CD4-positive, CD25-positive, alpha-beta regulatory T cell (primary cell): ENCODE measurements at regions not wholly inside any gene's neighbourhood (a gene's known extent, or its start where the extent isn't known, plus 50 kb on each side); places are given as distances from the start of the nearest gene placed in this dataset.

Source experiments
- ATAC-seq, 2 donors: fragments of 150-1000 bp; cut with Tn5 transposase; one replicate each; pipeline ENCODE4 v1.10.0; 2021; ENCODE audit warnings: low read depth in 2 of 2, moderate number of reproducible peaks in 2 of 2, moderate library complexity in 1 of 2
- DNase-seq, 3 donors: peaks; one replicate each; pipeline versions ENCODE4 v3.0.0 to v3.0.0-alpha.2; 2012 to 2022; ENCODE audit warnings: mixed read lengths in 1 of 3
- H3K27ac ChIP-seq: one replicate; pipeline ENCODE4 v1.7.0; 2013; ENCODE audit warnings: mild to moderate bottlenecking, low read length; ENCODE audit not compliant: insufficient read depth, poor library complexity, severe bottlenecking
- H3K27me3 ChIP-seq: one replicate; pipeline ENCODE4 v1.7.0; 2013; ENCODE audit warnings: low read length; ENCODE audit not compliant: control insufficient read depth, insufficient read depth
- H3K36me3 ChIP-seq: one replicate; pipeline ENCODE4 v1.7.0; 2013; ENCODE audit warnings: mild to moderate bottlenecking, low read length, moderate library complexity; ENCODE audit not compliant: control insufficient read depth, insufficient read depth
- H3K4me1 ChIP-seq: 2 replicates; pipeline ENCODE4 v1.7.0; 2013; ENCODE audit warnings: mild to moderate bottlenecking, low read length; ENCODE audit not compliant: insufficient read depth, control insufficient read depth, poor library complexity, severe bottlenecking
- H3K4me3 ChIP-seq: one replicate; pipeline ENCODE4 v1.7.0; 2013; ENCODE audit warnings: low read depth, mild to moderate bottlenecking, low read length, moderate library complexity
- H3K9me3 ChIP-seq, 2 experiments: 1 replicate in 1 of 2; 2 replicates in 1 of 2; pipeline ENCODE4 v1.7.0; 2013; ENCODE audit warnings: low read length in 2 of 2, mild to moderate bottlenecking in 1 of 2, moderate library complexity in 1 of 2; ENCODE audit not compliant: control insufficient read depth in 2 of 2
- H3K27ac Mint-ChIP-seq, 3 donors: one replicate each; pipeline ENCODE4 v1.8.0; 2020 to 2022; ENCODE audit warnings: mild to moderate bottlenecking in 3 of 3, mixed read lengths in 3 of 3, moderate library complexity in 2 of 3
- H3K27me3 Mint-ChIP-seq: one replicate; pipeline ENCODE4 v1.8.0; 2022; ENCODE audit warnings: mild to moderate bottlenecking, mixed read lengths
- H3K36me3 Mint-ChIP-seq: one replicate; pipeline ENCODE4 v1.8.0; 2020; ENCODE audit warnings: mixed read lengths
- H3K4me1 Mint-ChIP-seq, 4 donors: one replicate each; pipeline ENCODE4 v1.8.0; 2020 to 2022; ENCODE audit warnings: mixed read lengths in 4 of 4, mild to moderate bottlenecking in 1 of 4
- H3K4me3 Mint-ChIP-seq, 4 donors: one replicate each; pipeline ENCODE4 v1.8.0; 2020 to 2022; ENCODE audit warnings: mild to moderate bottlenecking in 4 of 4, mixed read lengths in 4 of 4, moderate library complexity in 3 of 4
- H3K9me3 Mint-ChIP-seq, 7 donors: one replicate each; pipeline ENCODE4 v1.8.0; 2020 to 2022; ENCODE audit warnings: mixed read lengths in 7 of 7, mild to moderate bottlenecking in 3 of 7, moderate library complexity in 2 of 7

DNA sequence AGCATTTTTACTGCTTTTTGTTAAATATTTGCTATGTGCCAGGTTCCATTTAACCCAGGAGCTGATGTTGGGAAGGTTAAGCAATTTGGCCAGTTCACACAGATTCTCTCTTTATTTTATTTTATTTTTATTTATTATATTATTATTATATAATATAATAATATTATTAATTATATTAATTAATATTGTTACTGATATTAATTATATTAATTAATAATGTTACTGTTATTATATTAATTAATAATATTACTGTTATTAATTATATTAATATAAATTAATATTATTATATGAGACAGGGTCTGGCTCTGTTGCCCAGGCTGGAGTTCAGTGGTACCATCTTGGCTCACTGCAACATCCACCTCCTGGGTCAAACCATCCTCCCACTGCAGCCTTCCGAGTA, 593.0 kb upstream of the SGCD start:
- Histone ChIP-seq H3K9me3 (no peaks in the 10 kb centered on the region), H3K27ac (no peak overlapping the region), H3K36me3 (no peaks in the 10 kb centered on the region), H3K27me3 (no peaks in the 10 kb centered on the region), H3K4me3 (no peak overlapping the region), H3K4me1 (no peaks in the 10 kb centered on the region)
- DNase-seq (no peak), ATAC-seq (no peak)
- H3K4me1 Mint-ChIP-seq, result no peaks in the 10 kb centered on the region
- peaks cover 19% of the 10 kb centered on the region for H3K27me3 Mint-ChIP-seq
- no peak overlapping the region for H3K4me3 Mint-ChIP-seq
- H3K36me3 Mint-ChIP-seq, result no peaks in the 10 kb centered on the region
- peaks cover 0 to 6% (median 0%) of the 10 kb centered on the region in 7 donors for H3K9me3 Mint-ChIP-seq
- no peak overlapping the region for H3K27ac Mint-ChIP-seq

DNA sequence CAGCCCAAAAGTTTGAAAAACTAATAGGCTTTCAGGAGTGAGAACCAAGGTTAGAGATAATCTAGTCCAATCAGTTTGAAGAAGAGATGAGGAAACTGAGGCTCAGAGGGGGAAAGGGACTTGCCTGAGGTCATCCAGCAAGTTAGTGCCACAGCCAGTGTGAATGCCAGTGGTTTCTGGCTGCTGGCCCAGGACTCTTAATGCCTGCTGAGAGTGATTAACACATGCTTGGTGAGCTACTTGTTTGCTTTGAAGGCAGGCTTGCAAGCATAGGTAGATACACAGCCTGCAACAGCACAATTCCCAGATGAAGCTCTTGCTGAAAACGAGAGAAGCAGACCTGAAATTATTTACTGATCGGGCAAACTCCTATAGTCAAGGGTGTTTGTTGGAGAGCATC, 591.6 kb upstream of the SGCD start:
- Histone ChIP-seq H3K4me3 (no peak overlapping the region), H3K4me1 (no peaks in the 10 kb centered on the region), H3K36me3 (no peaks in the 10 kb centered on the region), H3K27ac (no peak overlapping the region), H3K9me3 (no peaks in the 10 kb centered on the region), H3K27me3 (no peaks in the 10 kb centered on the region)
- Mint-ChIP-seq H3K4me3 (no peak overlapping the region), H3K27ac (no peak overlapping the region), H3K27me3 (peaks cover 6% of the 10 kb centered on the region), H3K4me1 (no peaks in the 10 kb centered on the region), H3K9me3 (peaks cover 0 to 6% (median 0%) of the 10 kb centered on the region in 7 donors), H3K36me3 (no peaks in the 10 kb centered on the region)
- ATAC-seq (no peak), DNase-seq (no peak)

DNA sequence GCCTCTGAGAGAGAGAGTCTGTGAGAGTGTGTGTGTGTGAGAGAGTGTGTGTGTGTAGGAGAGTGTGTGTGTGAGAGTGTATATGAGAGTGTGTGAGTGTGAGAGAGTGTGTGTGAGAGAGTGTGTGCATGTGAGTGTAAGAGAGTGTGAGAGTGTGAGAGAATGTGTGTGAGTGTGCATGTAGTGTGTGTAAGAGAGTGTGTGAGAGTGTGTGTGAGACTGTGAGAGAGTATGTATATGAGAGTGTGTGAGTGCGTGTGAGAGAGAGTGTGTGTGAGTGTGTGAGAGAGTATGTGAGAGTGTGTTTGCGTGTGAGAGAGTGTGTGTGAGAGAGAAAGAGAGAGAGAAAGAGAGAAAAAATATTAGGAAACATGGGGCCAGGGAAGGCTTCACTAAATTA, 588.3 kb upstream of the SGCD start:
- H3K27me3 ChIP-seq, result no peaks in the 10 kb centered on the region
- no peak overlapping the region for H3K27ac Mint-ChIP-seq
- H3K4me3 ChIP-seq, result no peak overlapping the region
- no peaks in the 10 kb centered on the region for H3K9me3 ChIP-seq
- no peaks in the 10 kb centered on the region for H3K4me1 ChIP-seq
- no peak overlapping the region for H3K4me3 Mint-ChIP-seq
- H3K9me3 Mint-ChIP-seq, result peaks cover 0 to 3% (median 0%) of the 10 kb centered on the region in 7 donors
- DNase-seq, result no peak
- ATAC-seq, result no peak
- H3K4me1 Mint-ChIP-seq, result no peaks in the 10 kb centered on the region
- no peaks in the 10 kb centered on the region for H3K27me3 Mint-ChIP-seq
- H3K36me3 ChIP-seq, result no peaks in the 10 kb centered on the region
- no peak overlapping the region for H3K27ac ChIP-seq
- H3K36me3 Mint-ChIP-seq, result no peaks in the 10 kb centered on the region

DNA sequence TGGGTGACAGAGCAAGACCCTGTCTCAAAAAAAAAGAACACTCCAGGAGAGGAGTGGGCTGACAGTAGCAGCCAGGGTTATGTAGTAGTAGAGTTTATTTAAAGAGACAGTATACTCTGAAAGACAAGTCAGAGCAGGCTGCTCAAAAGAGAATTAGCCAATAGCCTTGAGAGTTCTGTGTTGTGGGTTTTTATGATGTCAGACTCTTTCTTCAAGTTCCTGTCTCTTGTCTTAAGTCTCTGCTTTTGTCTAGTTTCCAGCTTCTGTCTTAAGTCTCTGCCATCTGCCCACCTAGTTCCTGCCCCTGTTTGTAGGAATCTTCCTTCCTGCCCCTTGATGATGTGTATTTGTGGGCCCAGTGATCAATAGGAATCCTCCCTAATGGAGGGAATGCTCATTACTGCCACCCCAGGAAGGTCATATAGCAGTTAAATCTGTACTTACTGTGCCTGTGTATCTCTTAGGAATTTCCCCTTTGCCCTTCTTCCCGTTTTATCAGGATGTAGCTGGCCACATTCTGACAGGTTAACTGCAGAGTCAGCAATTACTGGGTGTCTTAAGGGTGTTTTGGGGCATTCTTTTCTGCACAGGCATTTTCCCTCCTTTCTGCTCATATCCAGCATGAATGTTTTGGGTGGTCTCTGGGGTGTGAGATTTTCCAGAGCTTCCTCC, 580.5 kb upstream of the SGCD start:
- no peaks in the 10 kb centered on the region for H3K4me1 ChIP-seq
- no peaks in the 10 kb centered on the region for H3K27me3 ChIP-seq
- ATAC-seq, result no peak
- Mint-ChIP-seq H3K4me3 (no peak overlapping the region), H3K4me1 (no peaks in the 10 kb centered on the region), H3K36me3 (no peaks in the 10 kb centered on the region), H3K9me3 (no peaks in the 10 kb centered on the region), H3K27me3 (no peaks in the 10 kb centered on the region), H3K27ac (no peak overlapping the region)
- no peaks in the 10 kb centered on the region for H3K36me3 ChIP-seq
- no peak overlapping the region for H3K27ac ChIP-seq
- no peak for DNase-seq
- no peak overlapping the region for H3K4me3 ChIP-seq
- H3K9me3 ChIP-seq, result no peaks in the 10 kb centered on the region

DNA sequence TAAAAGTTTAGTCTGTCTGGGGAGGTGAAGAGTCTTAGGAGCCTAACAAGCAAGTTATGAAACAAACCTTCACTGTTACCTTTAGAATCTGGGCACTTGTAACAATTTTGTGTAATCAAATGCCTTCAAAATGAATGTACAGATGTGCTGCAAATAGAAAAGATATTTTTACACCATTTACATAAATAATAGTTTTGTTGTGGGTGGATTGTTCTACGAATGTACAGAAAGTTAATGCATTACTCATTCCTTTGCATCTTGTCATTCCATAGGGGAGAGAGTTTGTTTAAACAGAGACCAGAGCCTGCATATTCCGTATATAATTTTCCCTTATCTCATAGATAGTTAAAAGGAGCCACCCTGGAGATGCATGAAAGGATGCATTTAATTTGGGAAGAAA, 576.9 kb upstream of the SGCD start:
- Histone ChIP-seq H3K27me3 (no peaks in the 10 kb centered on the region), H3K9me3 (no peaks in the 10 kb centered on the region), H3K27ac (no peak overlapping the region), H3K36me3 (no peaks in the 10 kb centered on the region), H3K4me3 (no peak overlapping the region), H3K4me1 (no peaks in the 10 kb centered on the region)
- no peaks in the 10 kb centered on the region for H3K4me1 Mint-ChIP-seq
- no peak for DNase-seq
- no peak for ATAC-seq
- H3K4me3 Mint-ChIP-seq, result no peak overlapping the region
- H3K9me3 Mint-ChIP-seq, result peaks cover 0 to 5% (median 0%) of the 10 kb centered on the region in 7 donors
- no peak overlapping the region for H3K27ac Mint-ChIP-seq
- H3K27me3 Mint-ChIP-seq, result no peaks in the 10 kb centered on the region
- no peaks in the 10 kb centered on the region for H3K36me3 Mint-ChIP-seq

DNA sequence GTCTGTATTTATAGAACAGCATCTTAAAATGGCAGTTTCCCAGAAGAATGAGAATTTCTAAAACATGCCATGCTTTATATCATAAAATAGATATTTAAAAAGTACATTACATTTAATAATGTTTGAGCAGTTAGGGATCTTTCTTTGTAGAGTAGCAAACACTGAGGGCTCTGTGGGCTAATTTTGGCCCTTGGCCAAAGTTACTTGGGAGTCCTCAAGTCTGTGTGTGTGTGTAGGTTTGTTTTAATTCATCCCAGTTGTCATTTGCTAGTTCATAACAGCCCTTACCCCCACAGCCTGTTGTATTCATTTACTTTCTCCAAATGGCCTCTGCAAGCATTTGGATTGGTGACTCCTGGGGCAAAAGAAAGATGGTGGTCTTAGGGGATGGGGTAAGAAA, 576.4 kb upstream of the SGCD start:
- H3K9me3 Mint-ChIP-seq, result peaks cover 0 to 5% (median 0%) of the 10 kb centered on the region in 7 donors
- H3K27ac ChIP-seq, result no peak overlapping the region
- H3K36me3 ChIP-seq, result no peaks in the 10 kb centered on the region
- H3K4me3 ChIP-seq, result no peak overlapping the region
- H3K4me3 Mint-ChIP-seq, result no peak overlapping the region
- DNase-seq, result no peak
- no peaks in the 10 kb centered on the region for H3K4me1 Mint-ChIP-seq
- H3K4me1 ChIP-seq, result no peaks in the 10 kb centered on the region
- H3K27me3 ChIP-seq, result no peaks in the 10 kb centered on the region
- no peaks in the 10 kb centered on the region for H3K36me3 Mint-ChIP-seq
- no peaks in the 10 kb centered on the region for H3K9me3 ChIP-seq
- no peak for ATAC-seq
- no peak overlapping the region for H3K27ac Mint-ChIP-seq
- no peaks in the 10 kb centered on the region for H3K27me3 Mint-ChIP-seq

DNA sequence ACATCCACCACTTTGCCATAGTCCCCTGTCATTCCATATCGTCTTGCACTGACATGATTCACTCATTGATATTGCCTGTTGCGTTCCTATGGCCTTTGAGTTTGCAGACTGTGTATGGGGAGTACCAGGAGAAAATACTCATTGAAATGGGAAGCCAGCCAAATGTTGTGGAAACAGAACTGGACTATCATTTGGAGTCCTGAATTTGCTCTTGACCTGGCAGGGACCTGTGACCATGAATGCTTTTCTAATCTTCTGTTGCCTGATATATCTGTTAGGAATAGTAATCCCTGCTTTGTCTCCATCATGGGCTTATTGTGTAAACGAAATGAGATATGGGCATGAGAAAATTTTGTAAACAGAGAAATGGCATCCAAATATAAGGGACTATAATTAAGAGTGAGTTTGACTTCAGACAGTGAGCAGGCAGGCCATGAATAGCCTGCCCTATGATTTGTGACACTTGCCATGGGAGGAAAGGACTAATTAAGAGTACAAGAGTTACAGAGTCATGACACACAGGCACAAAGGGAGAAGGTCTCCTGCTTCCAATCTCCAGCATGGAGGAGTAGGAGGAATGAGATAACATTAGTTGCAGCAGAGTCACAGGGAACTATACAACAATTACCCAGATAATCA, 572.9 kb upstream of the SGCD start:
- Histone ChIP-seq H3K27ac (no peak overlapping the region), H3K27me3 (no peaks in the 10 kb centered on the region), H3K36me3 (no peaks in the 10 kb centered on the region), H3K4me1 (no peaks in the 10 kb centered on the region), H3K4me3 (no peak overlapping the region), H3K9me3 (no peaks in the 10 kb centered on the region)
- no peak for ATAC-seq
- H3K27me3 Mint-ChIP-seq, result no peaks in the 10 kb centered on the region
- no peak overlapping the region for H3K4me3 Mint-ChIP-seq
- no peak for DNase-seq
- H3K4me1 Mint-ChIP-seq, result no peaks in the 10 kb centered on the region
- no peak overlapping the region for H3K27ac Mint-ChIP-seq
- peaks cover 0 to 5% (median 0%) of the 10 kb centered on the region in 7 donors for H3K9me3 Mint-ChIP-seq
- no peaks in the 10 kb centered on the region for H3K36me3 Mint-ChIP-seq

DNA sequence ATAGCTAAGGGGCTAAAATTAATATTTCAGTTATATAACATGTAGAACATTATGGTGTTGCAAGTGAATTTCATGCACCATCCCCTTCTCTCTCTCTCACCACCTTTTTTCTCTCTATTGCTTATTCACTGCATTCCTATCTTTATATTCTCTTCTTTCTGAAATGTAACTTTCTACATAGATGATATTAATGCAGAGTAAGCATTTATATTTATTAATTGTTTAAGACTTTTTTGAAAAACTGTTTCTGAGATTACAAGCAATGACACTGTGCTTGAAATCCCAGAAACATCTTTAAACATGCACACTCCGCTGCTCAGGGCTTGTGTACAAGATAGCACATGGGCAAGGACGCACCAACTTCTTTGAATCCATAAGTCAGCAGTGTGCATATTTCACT, 567.7 kb upstream of the SGCD start:
- Histone ChIP-seq H3K27me3 (no peaks in the 10 kb centered on the region), H3K36me3 (no peaks in the 10 kb centered on the region), H3K4me1 (no peaks in the 10 kb centered on the region), H3K9me3 (no peaks in the 10 kb centered on the region), H3K27ac (no peak overlapping the region), H3K4me3 (no peak overlapping the region)
- DNase-seq (no peak), ATAC-seq (no peak)
- H3K36me3 Mint-ChIP-seq, result no peaks in the 10 kb centered on the region
- peaks cover 0 to 17% (median 3%) of the 10 kb centered on the region in 7 donors for H3K9me3 Mint-ChIP-seq
- no peak overlapping the region for H3K4me3 Mint-ChIP-seq
- H3K27ac Mint-ChIP-seq, result no peak overlapping the region
- no peaks in the 10 kb centered on the region for H3K27me3 Mint-ChIP-seq
- H3K4me1 Mint-ChIP-seq, result no peaks in the 10 kb centered on the region
